ENCODE measurements at regions not wholly inside any gene's neighbourhood (a gene's known extent, or its start where the extent isn't known, plus 50 kb on each side); places are given as distances from the start of the nearest gene placed in this dataset.
"Not testable (repeated sequence)": the region's sequence is repeated elsewhere in the genome, so short reads cannot be mapped to it uniquely, and the experiment has no call there.

- DNase-seq = no peak
Observed at GRCh38 chr5:85170183-85170582, 785.5 kb upstream of the EDIL3 start.

DNA sequence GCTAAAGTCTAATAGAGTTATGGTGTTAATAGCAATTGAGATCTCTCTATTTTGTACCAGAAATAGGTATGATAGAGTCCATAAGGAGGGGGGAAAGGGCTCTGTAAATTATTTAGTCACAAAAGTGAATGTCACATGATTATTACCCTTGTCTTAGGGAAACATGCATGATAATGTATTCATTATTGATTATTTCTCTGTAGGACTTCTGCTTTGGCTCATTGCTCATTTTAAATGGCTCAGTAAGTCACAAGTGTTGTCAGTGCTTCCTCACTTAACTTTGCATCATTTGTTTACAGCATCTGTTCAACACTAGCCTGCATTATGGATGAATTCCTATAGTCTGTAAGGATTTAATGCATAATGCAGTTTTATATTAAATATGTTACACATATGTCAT lies 788.8 kb upstream of the EDIL3 start:
- no peak for DNase-seq

GRCh38 chr5:85182344-85182743 lies 797.7 kb upstream of the EDIL3 start:
- DNase-seq = no peak

DNA sequence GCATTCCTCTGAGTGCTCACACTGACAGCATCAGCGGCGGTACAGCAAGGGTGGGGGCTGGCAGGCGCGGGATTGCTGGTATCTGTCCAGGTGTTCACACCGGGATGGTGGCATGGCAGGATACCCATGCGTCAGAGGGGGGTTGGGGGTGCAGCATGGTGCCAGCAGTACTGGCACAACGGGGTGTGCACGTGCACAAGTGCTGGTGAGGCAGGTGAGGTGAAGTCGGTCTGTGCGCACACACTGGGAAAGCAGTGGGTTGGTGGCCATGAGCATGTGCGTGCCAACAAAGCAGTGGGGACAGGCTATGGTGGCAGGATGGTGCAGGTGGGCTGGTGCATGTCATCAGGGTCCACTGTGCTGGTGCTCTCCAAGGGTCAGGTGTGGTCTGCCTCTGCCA lies 819.6 kb upstream of the EDIL3 start:
- DNase-seq = no peak

DNA sequence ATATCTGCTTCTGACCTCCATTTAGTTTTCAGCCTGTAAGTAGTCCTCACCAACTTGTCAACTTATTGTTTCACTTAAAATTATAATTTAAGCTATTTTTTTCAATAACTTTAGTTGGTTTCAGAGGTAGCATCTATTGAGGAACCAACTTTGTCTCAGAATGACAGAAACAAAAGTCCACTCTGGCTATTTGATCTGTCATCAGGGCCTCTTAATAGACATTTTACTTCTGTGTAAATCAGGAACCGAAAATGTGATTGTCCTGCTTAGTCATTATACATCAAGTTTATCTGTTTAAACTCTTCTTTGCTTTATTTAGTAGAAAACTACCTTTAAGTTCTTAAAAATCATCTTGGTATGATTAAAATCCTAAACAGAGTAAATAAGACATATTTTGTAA lies 820.8 kb upstream of the EDIL3 start:
- no peak for DNase-seq

DNA sequence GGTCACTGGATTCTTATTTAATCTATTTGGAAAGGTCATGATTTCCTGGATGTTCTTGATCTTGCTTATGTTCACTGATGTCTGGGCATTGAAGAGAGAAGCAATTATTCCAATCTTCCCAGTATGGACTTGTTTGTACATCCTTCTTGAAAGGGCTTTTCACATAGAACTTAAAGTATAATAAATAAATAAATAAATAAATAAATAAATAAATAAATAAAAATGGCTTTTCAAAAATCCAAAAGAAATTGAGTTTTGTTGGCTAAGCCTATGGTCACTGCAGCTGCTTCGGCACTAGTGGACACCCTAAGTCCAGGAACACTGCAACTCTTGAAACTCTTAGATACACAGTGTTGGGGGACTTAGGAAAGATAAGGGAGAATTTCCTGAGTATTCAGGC lies 840.7 kb upstream of the EDIL3 start:
- no peak for DNase-seq

DNA sequence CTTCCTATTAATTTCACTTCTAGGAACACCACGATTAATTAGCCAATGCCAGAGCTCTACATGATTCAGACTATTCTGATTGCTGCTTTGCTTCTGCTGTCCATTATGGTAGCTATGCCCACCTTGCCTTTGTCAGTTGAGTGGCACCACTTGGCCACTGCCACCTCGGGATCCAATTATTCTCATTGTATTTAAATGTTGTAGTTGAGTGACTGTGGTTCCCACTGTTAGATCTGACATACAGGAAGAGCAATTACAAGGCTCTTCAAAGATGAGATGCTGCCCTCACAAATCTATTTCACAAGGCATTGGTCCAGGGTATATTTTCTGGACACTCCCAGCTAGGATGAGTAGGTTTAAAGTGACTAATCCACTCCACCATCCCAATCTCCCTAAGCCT lies 864.5 kb upstream of the EDIL3 start:
- no peak for DNase-seq

DNA sequence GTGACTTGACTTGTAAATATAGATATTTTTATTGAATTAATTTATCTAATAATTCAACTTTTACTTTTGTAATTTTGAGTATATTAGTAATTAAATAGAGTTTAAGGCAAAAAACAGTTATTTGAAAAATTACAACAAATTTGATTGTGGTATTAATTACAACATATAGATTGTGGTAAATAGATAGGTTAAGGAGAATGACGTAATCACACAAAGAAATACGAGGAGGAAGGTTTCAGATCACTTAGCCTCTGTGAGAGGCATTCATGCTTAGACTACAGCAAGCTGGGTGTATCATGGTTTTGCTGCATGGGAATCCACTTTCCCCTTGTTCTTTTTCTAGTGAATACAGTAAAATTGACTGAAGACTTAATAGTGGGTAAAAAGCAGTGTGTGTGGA lies 878.4 kb upstream of the EDIL3 start:
- DNase-seq = no peak

GRCh38 chr5:85266692-85267091 lies 882.0 kb upstream of the EDIL3 start:
- no peak for DNase-seq

GRCh38 chr5:85268194-85268593 lies 883.5 kb upstream of the EDIL3 start:
- DNase-seq = no peak

- no peak for DNase-seq
Observed at GRCh38 chr5:85278193-85278592, 893.5 kb upstream of the EDIL3 start.

- no peak for DNase-seq
Observed at GRCh38 chr5:85288914-85289313, 904.2 kb upstream of the EDIL3 start.

- DNase-seq = no peak
Observed at GRCh38 chr5:85293145-85293785, 908.6 kb upstream of the EDIL3 start.

- no peak for DNase-seq
Observed at GRCh38 chr5:85304524-85304923, 919.8 kb upstream of the EDIL3 start.

DNA sequence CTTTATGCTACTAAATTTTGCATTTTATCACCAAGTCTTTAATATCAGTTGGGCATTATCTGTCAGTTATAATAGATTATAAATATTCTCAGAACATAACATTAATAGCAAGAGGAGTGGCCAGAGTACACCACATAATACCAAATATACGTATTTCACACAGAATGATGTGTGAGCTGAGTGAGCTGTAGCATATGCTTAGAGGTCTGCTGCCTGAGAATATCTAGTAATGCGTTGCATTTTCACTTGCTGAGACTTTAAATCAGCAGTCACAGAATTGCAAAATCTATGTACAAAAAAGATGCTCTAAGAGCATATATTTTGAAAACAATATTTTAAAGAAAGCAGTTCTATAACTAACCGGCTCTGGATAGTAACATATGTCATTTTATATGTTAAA lies 921.1 kb upstream of the EDIL3 start:
- DNase-seq = no peak

DNA sequence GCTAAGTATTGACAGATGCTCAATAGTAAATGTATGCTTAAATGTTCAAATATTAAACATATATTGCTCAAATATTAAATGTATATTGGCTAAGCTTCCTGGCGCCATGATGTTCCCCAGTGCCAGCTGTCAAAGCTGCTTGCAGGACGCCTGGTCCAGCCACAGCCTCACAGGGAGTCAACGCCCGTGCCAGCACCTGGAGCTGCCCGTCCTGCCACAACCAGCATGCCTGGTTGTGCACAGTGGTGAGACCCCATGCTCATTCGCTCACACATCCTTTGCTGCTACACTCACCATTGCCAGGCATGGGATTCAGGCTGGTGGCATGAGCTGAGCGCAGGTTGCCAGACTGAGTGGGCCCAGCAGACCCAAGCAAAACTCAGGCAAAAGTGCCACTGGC lies 926.9 kb upstream of the EDIL3 start:
- no peak for DNase-seq

DNA sequence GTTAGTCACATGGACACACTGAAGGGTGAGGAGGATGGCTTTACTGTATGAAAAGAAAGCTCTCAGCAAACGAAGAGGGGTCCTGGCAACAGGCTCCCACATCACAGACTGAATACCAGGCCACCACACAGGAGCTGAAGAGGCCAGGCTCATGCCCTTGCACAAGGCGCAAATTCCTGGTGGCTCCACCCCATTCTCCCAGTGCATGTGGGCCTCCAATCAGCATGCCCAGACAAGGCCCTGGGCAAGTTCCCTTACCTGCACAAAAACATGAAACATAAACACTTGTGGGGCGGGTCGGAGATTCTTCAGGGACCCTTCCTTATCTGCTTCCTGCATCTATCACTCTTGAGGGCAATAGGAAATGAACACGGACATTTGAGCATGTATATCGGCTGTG lies 935.8 kb upstream of the EDIL3 start:
- DNase-seq = no peak

- DNase-seq = no peak
Observed at GRCh38 chr5:85333276-85333675, 948.6 kb upstream of the EDIL3 start.

GRCh38 chr5:85337435-85337834 lies 952.8 kb upstream of the EDIL3 start:
- DNase-seq = no peak

DNA sequence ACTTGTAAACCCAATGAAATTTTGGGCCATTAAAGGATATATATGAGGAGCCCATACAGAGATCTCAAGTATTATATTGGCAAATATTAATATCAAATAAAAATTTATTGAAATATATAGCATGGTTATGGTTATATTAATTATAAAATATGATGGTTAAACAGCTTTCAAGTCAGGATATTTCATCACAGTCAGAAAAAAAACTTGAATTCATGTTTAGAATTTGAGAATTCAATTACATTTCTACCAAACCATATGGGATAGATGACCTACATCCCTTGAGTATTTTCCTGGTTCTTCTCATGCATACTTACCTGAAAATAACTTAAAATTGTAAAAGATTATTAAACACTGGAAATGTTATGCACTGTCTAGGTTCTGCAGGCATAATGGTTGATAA lies 956.1 kb upstream of the EDIL3 start:
- DNase-seq = no peak

GRCh38 chr5:85345818-85346217 lies 961.1 kb upstream of the EDIL3 start:
- DNase-seq = no peak

DNA sequence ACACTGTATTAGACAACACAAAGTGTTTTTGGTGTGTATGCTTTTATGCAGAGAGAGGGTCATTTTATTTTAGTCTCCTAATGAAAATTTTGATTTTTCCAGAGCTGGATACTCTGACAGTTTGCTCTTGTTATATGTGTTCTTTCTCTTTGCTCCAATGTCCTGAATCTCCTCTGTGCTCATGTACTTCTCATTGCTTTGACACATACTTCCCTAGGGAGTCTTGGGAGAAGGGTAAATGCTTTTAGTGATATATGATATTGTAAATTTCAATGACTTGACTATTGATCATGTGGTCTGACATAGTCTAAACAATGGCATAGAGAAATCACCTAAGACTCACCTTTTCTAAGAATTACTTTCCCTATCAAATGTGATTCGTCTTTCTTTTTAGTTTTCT lies 972.6 kb upstream of the EDIL3 start:
- no peak for DNase-seq

- no peak for DNase-seq
Observed at GRCh38 chr5:85375525-85375924, 990.8 kb upstream of the EDIL3 start.

DNA sequence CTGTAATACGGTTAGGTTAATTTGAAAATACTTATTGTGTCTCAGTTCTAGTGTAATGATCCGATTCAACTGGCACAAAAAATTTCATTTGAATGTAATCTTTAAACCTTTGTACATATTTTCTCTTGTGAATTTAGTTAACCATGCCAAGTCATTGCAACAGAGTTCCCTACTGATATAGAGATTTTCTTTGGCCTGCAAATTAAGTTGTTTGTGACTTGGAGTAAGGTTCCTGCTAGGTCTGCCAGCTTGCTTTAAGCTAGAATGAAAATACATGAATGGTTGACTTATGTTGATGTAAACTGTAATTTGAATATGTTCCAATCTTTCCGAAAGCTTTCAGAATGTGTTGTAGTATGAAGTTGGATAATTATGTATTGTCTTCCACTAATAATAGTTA lies 1004.1 kb upstream of the EDIL3 start:
- DNase-seq = no peak

GRCh38 chr5:85392309-85392708 lies 1007.6 kb upstream of the EDIL3 start:
- not testable (repeated sequence) for DNase-seq

All from occipital lobe (tissue), 1 donor.